B cell (primary cell): ENCODE measurements at regions not wholly inside any gene's neighbourhood (a gene's known extent, or its start where the extent isn't known, plus 50 kb on each side); places are given as distances from the start of the nearest gene placed in this dataset.

Experiments
- CTCF ChIP-seq: fragments of 200-600 bp; IDR thresholded peaks from one replicate; pipeline ENCODE4 v1.8.0; 2022; ENCODE audit warnings: antibody characterized with exemption, mild to moderate bottlenecking
- EZH2 ChIP-seq: IDR thresholded peaks from 2 replicates; pipeline ENCODE4 v1.6.1; 2012; ENCODE audit warnings: borderline replicate concordance, low read depth, mild to moderate bottlenecking, moderate library complexity, low read length; ENCODE audit not compliant: insufficient read depth, poor library complexity, severe bottlenecking

- TF ChIP-seq CTCF (no peak), EZH2 (no peak)
Observed at GRCh38 chr7:42740408-42740807, 171.5 kb downstream of the C7orf25 start.
